Thyroid gland (tissue), 4 donors: ENCODE measurements at regions not wholly inside any gene's neighbourhood (a gene's known extent, or its start where the extent isn't known, plus 50 kb on each side); places are given as distances from the start of the nearest gene placed in this dataset.
"Not testable (repeated sequence)": the region's sequence is repeated elsewhere in the genome, so short reads cannot be mapped to it uniquely, and the experiment has no call there.

Experiments used
- DNase-seq, 2 donors: peaks; one replicate each; pipeline ENCODE4 v3.0.0-alpha.2; 2019
- H3K27ac ChIP-seq, 3 donors: fragments of 200-600 bp; sonication (generic); 1 replicate in 2 of 3; 2 replicates in 1 of 3; pipeline ENCODE4 v1.5.1; 2016 to 2019; ENCODE audit warnings: mild to moderate bottlenecking in 1 of 3, moderate library complexity in 1 of 3
- H3K27me3 ChIP-seq: fragments of 200-600 bp; sonication (generic); one replicate; pipeline ENCODE4 v1.5.1; 2019
- H3K36me3 ChIP-seq, 2 donors: fragments of 200-600 bp; sonication (generic); one replicate each; pipeline ENCODE4 v1.5.1; 2016 to 2019
- H3K4me1 ChIP-seq, 2 donors: fragments of 200-600 bp; sonication (generic); one replicate each; pipeline ENCODE4 v1.5.1; 2017 to 2019
- H3K4me3 ChIP-seq, 3 donors: fragments of 200-600 bp; sonication (generic); replicated peaks in 1 of 3; 1 replicate in 2 of 3; 2 replicates in 1 of 3; pipeline ENCODE4 v1.5.1; 2016; ENCODE audit warnings: mild to moderate bottlenecking in 1 of 3
- H3K9me3 ChIP-seq: fragments of 200-600 bp; sonication (generic); one replicate; pipeline ENCODE4 v1.5.1; 2017
- CTCF ChIP-seq, 6 experiments: fragments of 200-600 bp in 3 of 6; fragments of 450-650 bp in 3 of 6; sonication (generic) in 3 of 6; IDR thresholded peaks; one replicate each; pipeline ENCODE4 v1.5.1; 2016 to 2019; ENCODE audit warnings: antibody characterized with exemption in 6 of 6, mild to moderate bottlenecking in 2 of 6, inconsistent platforms in 1 of 6, moderate library complexity in 1 of 6
- POLR2A ChIP-seq, 2 donors: fragments of 450-650 bp; IDR thresholded peaks; one replicate each; pipeline ENCODE4 v1.6.1; 2017; ENCODE audit warnings: antibody characterized with exemption in 2 of 2, mild to moderate bottlenecking in 2 of 2, moderate library complexity in 1 of 2
- WGBS, 2 donors: methylation state at CpG; one replicate each; pipeline ENCODE4 v1.1.5; 2017; 5-methylcytosine and 5-hydroxymethylcytosine counted together
- intact Hi-C: fragments of 100-400 bp; cut with DNase I; formaldehyde crosslinking; loops from one replicate; pipeline ENCODE4 v1.15.1; 2023

GRCh38 chr5:18792145-18792544 lies 1157.9 kb downstream of the TAF11L14 start:
- Histone ChIP-seq H3K4me1 (no peaks in the 10 kb centered on the region), H3K27me3 (no peaks in the 10 kb centered on the region), H3K27ac (no peak overlapping the region), H3K9me3 (no peaks in the 10 kb centered on the region), H3K4me3 (no peak overlapping the region), H3K36me3 (no peaks in the 10 kb centered on the region)
- intact Hi-C loops: no loop called here
- 89 to 92% methylated on average over 6 of the region's 6 CpGs for WGBS, 2 donors
- no peak for TF ChIP-seq POLR2A (IDR thresholded peaks at IDR 0.05)
- TF ChIP-seq CTCF (IDR thresholded peaks at IDR 0.05): no peak
- DNase-seq: no peak

GRCh38 chr5:18797222-18797621 lies 1163.0 kb downstream of the TAF11L14 start:
- WGBS, 2 donors: 47 to 48% methylated on average over 5 of the region's 5 CpGs
- intact Hi-C loops: no loop called here
- no peak for TF ChIP-seq POLR2A (IDR thresholded peaks at IDR 0.05)

GRCh38 chr5:18798058-18798457 lies 1163.8 kb downstream of the TAF11L14 start:
- no peak for DNase-seq
- WGBS, 2 donors: 50 to 53% methylated on average over 3 of the region's 3 CpGs
- intact Hi-C loops: no loop called here

More at GRCh38 chr5:18797222-18797621, 1163.0 kb downstream of the TAF11L14 start:
- Histone ChIP-seq H3K4me1 (no peaks in the 10 kb centered on the region), H3K9me3 (no peaks in the 10 kb centered on the region), H3K27ac (no peak overlapping the region), H3K27me3 (no peaks in the 10 kb centered on the region), H3K4me3 (no peak overlapping the region), H3K36me3 (no peaks in the 10 kb centered on the region)
- no peak for DNase-seq

GRCh38 chr5:18799482-18800128 lies 1165.3 kb downstream of the TAF11L14 start:
- no peaks in the 10 kb centered on the region for H3K9me3 ChIP-seq
- no peaks in the 10 kb centered on the region for H3K27me3 ChIP-seq
- no peak for DNase-seq
- TF ChIP-seq CTCF (IDR thresholded peaks at IDR 0.05) (no peak), POLR2A (IDR thresholded peaks at IDR 0.05) (no peak)
- 82 to 83% methylated on average over 6 of the region's 6 CpGs for WGBS, 2 donors
- intact Hi-C loops: no loop called here
- no peaks in the 10 kb centered on the region for H3K4me1 ChIP-seq
- no peak overlapping the region for H3K4me3 ChIP-seq
- H3K36me3 ChIP-seq: no peaks in the 10 kb centered on the region
- H3K27ac ChIP-seq: no peak overlapping the region

More at GRCh38 chr5:18798058-18798457, 1163.8 kb downstream of the TAF11L14 start:
- Histone ChIP-seq H3K4me1 (no peaks in the 10 kb centered on the region), H3K4me3 (no peak overlapping the region), H3K27ac (no peak overlapping the region), H3K9me3 (no peaks in the 10 kb centered on the region), H3K27me3 (no peaks in the 10 kb centered on the region), H3K36me3 (no peaks in the 10 kb centered on the region)
- TF ChIP-seq CTCF (IDR thresholded peaks at IDR 0.05): no peak
- TF ChIP-seq POLR2A (IDR thresholded peaks at IDR 0.05): no peak

GRCh38 chr5:18800293-18801025 lies 1166.2 kb downstream of the TAF11L14 start:
- Histone ChIP-seq H3K9me3 (no peaks in the 10 kb centered on the region), H3K4me1 (no peaks in the 10 kb centered on the region), H3K27me3 (no peaks in the 10 kb centered on the region), H3K27ac (no peak overlapping the region), H3K4me3 (no peak overlapping the region), H3K36me3 (no peaks in the 10 kb centered on the region)
- DNase-seq: no peak
- intact Hi-C loops: no loop called here
- TF ChIP-seq POLR2A (IDR thresholded peaks at IDR 0.05) (no peak), CTCF (IDR thresholded peaks at IDR 0.05) (no peak)
- 92 to 94% methylated on average over 19 of the region's 19 CpGs for WGBS, 2 donors

- H3K36me3 ChIP-seq, H3K4me1 ChIP-seq, H3K4me3 ChIP-seq, H3K27ac ChIP-seq, H3K27me3 ChIP-seq, H3K9me3 ChIP-seq, intact Hi-C loops, DNase-seq: not testable (repeated sequence)
- WGBS, 2 donors: 75 to 85% methylated on average over 3 of the region's 3 CpGs
These were observed 1167.2 kb downstream of the TAF11L14 start for GRCh38 chr5:18801413-18801812.
